Transverse colon (tissue), 4 donors: ENCODE measurements at regions not wholly inside any gene's neighbourhood (a gene's known extent, or its start where the extent isn't known, plus 50 kb on each side); places are given as distances from the start of the nearest gene placed in this dataset.

ENCODE experiments used
- DNase-seq: peaks from one replicate; pipeline ENCODE4 v3.0.0-alpha.2; 2019
- H3K27ac ChIP-seq, 4 donors: fragments of 200-600 bp; sonication (generic); 2 replicates each; pipeline ENCODE4 v1.5.1; 2016 to 2018; ENCODE audit warnings: inconsistent platforms in 4 of 4
- H3K27me3 ChIP-seq: fragments of 200-600 bp; sonication (generic); 2 replicates; pipeline ENCODE4 v1.5.1; 2017; ENCODE audit warnings: inconsistent platforms
- H3K36me3 ChIP-seq, 4 donors: fragments of 200-600 bp; sonication (generic); 2 replicates each; pipeline ENCODE4 v1.5.1; 2017 to 2019; ENCODE audit warnings: inconsistent platforms in 4 of 4
- H3K4me1 ChIP-seq, 4 donors: fragments of 200-600 bp; sonication (generic); 2 replicates each; pipeline ENCODE4 v1.5.1; 2017 to 2020; ENCODE audit warnings: inconsistent platforms in 4 of 4
- H3K4me3 ChIP-seq, 4 donors: fragments of 200-600 bp; sonication (generic); 1 replicate in 1 of 4; 2 replicates in 3 of 4; pipeline versions ENCODE4 v1.5.1 to v1.6.1; 2017 to 2019; ENCODE audit warnings: inconsistent platforms in 4 of 4
- H3K9me3 ChIP-seq, 2 donors: fragments of 200-600 bp; sonication (generic); 2 replicates each; pipeline ENCODE4 v1.5.1; 2017 to 2019; ENCODE audit warnings: inconsistent platforms in 2 of 2
- EP300 ChIP-seq: sonication (generic); formaldehyde crosslinking; IDR thresholded peaks from one replicate; pipeline ENCODE4 v1.6.1; 2017; ENCODE audit warnings: antibody characterized with exemption, low read depth
- POLR2A ChIP-seq: fragments of 450-650 bp; IDR thresholded peaks from one replicate; pipeline ENCODE4 v1.6.1; 2016; ENCODE audit warnings: antibody characterized with exemption, mild to moderate bottlenecking, moderate library complexity
- POLR2AphosphoS5 ChIP-seq, 3 donors: sonication (generic); formaldehyde crosslinking; IDR thresholded peaks; one replicate each; pipeline ENCODE4 v1.6.1; 2016; ENCODE audit warnings: antibody characterized with exemption in 3 of 3
- WGBS, 2 donors: methylation state at CpG; one replicate each; pipeline ENCODE4 v1.1.5; 2018; ENCODE audit warnings: low coverage in 1 of 2; 5-methylcytosine and 5-hydroxymethylcytosine counted together
- in situ Hi-C, 4 donors: fragments of 200-750 bp; cut with MboI; loops; one replicate each; pipeline versions ENCODE4 v1.15.0 to v1.15.1; 2017; ENCODE audit warnings: low sequenced_read_pairs in 3 of 4, low pct_ligation_motif_present in 1 of 4, low pct_unique_long_range_greater_than_20kb in 1 of 4
- intact Hi-C: fragments of 100-400 bp; cut with DNase I; formaldehyde crosslinking; loops from one replicate; pipeline ENCODE4 v1.15.1; 2023; ENCODE audit warnings: low total_unique reads
- TF ChIP-seq, protein P1 (sequence below), 5 experiments: fragments of 200-600 bp in 3 of 5; fragments of 450-650 bp in 2 of 5; sonication (generic) in 3 of 5; IDR thresholded peaks; 1 replicate in 2 of 5; 2 replicates in 3 of 5; pipeline ENCODE4 v1.5.1; 2016 to 2017; ENCODE audit warnings: antibody characterized with exemption in 5 of 5, inconsistent platforms in 3 of 5, mild to moderate bottlenecking in 2 of 5, moderate library complexity in 1 of 5

DNA sequence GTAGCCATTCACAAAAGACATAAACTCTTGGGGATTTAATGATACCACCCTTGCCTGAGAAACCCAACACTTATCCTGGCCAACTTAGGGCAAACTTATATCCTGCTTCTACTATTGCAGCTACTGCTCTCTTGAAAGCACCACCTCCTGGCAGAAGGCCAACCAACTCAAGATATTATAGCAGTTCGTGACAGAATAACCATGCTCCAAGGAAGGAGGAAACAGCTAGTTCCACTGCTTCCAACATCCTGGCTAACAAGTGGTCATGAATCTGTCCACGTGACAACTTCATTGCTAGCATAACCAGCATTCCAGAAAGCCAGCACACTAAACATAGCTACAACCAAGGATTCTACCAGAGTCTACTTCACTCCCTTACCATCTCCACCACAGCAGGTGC, 1037.5 kb downstream of the TBL1XR1 start:
- TF ChIP-seq POLR2A (no peak), EP300 (no peak), POLR2AphosphoS5 (IDR thresholded peaks at IDR 0.05) (no peak)
- TF ChIP-seq, protein P1, sequence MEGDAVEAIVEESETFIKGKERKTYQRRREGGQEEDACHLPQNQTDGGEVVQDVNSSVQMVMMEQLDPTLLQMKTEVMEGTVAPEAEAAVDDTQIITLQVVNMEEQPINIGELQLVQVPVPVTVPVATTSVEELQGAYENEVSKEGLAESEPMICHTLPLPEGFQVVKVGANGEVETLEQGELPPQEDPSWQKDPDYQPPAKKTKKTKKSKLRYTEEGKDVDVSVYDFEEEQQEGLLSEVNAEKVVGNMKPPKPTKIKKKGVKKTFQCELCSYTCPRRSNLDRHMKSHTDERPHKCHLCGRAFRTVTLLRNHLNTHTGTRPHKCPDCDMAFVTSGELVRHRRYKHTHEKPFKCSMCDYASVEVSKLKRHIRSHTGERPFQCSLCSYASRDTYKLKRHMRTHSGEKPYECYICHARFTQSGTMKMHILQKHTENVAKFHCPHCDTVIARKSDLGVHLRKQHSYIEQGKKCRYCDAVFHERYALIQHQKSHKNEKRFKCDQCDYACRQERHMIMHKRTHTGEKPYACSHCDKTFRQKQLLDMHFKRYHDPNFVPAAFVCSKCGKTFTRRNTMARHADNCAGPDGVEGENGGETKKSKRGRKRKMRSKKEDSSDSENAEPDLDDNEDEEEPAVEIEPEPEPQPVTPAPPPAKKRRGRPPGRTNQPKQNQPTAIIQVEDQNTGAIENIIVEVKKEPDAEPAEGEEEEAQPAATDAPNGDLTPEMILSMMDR (IDR thresholded peaks at IDR 0.05) = no peak
- 75% methylated on average over 2 of the region's 2 CpGs; no CpG with 5 or more reads in 1 of the 2 donors for WGBS, 2 donors
- Histone ChIP-seq H3K27me3 (no peaks in the 10 kb centered on the region), H3K4me1 (no peaks in the 10 kb centered on the region), H3K9me3 (peaks cover 0 to 9% of the 10 kb centered on the region in 2 donors), H3K4me3 (no peak overlapping the region), H3K36me3 (no peaks in the 10 kb centered on the region), H3K27ac (no peak overlapping the region)
- in situ Hi-C loops = no loop called here
- intact Hi-C loops = no loop called here
- DNase-seq = no peak

- intact Hi-C loops = no loop called here
- Histone ChIP-seq H3K4me3 (no peak overlapping the region), H3K36me3 (no peaks in the 10 kb centered on the region), H3K27me3 (no peaks in the 10 kb centered on the region), H3K9me3 (no peaks in the 10 kb centered on the region), H3K27ac (no peak overlapping the region), H3K4me1 (no peaks in the 10 kb centered on the region)
- TF ChIP-seq, protein P1 (IDR thresholded peaks at IDR 0.05) = no peak
- TF ChIP-seq POLR2AphosphoS5 (IDR thresholded peaks at IDR 0.05) (no peak), EP300 (no peak)
- in situ Hi-C loops = no loop called here
- 74 to 88% methylated on average over 5 to 6 of the region's 6 CpGs for WGBS, 2 donors
- no peak for DNase-seq
Measured at GRCh38 chr3:176155012-176155411, 1042.3 kb downstream of the TBL1XR1 start.

- intact Hi-C loops (no loop called here), in situ Hi-C loops (no loop called here)
- Histone ChIP-seq H3K36me3 (no peaks in the 10 kb centered on the region), H3K4me3 (no peak overlapping the region), H3K27ac (no peak overlapping the region), H3K4me1 (no peaks in the 10 kb centered on the region), H3K27me3 (no peaks in the 10 kb centered on the region), H3K9me3 (no peaks in the 10 kb centered on the region)
- TF ChIP-seq POLR2AphosphoS5 (IDR thresholded peaks at IDR 0.05) = no peak
- TF ChIP-seq EP300 = no peak
- TF ChIP-seq, protein P1 (IDR thresholded peaks at IDR 0.05) = no peak
- no peak for DNase-seq
Measured at GRCh38 chr3:176149567-176149966, 1047.7 kb downstream of the TBL1XR1 start.

GRCh38 chr3:176147251-176147650, 1050.0 kb downstream of the TBL1XR1 start:
- no peaks in the 10 kb centered on the region for H3K27me3 ChIP-seq
- no peaks in the 10 kb centered on the region for H3K4me1 ChIP-seq
- no peak for TF ChIP-seq POLR2A
- TF ChIP-seq EP300 = no peak
- no peak for TF ChIP-seq POLR2AphosphoS5 (IDR thresholded peaks at IDR 0.05)
- TF ChIP-seq, protein P1 (IDR thresholded peaks at IDR 0.05) = no peak
- no peak for DNase-seq
- 23 to 46% methylated on average over 1 of the region's 1 CpG for WGBS, 2 donors
- no peaks in the 10 kb centered on the region for H3K36me3 ChIP-seq
- in situ Hi-C loops (no loop called here), intact Hi-C loops (no loop called here)
- no peaks in the 10 kb centered on the region for H3K9me3 ChIP-seq
- no peak overlapping the region for H3K27ac ChIP-seq
- H3K4me3 ChIP-seq = no peak overlapping the region
